ENCODE measurements at regions not wholly inside any gene's neighbourhood (a gene's known extent, or its start where the extent isn't known, plus 50 kb on each side); places are given as distances from the start of the nearest gene placed in this dataset.

- Histone ChIP-seq H3K4me3 (no peak overlapping the region), H3K4me1 (no peaks in the 10 kb centered on the region), H3K27ac (no peak overlapping the region), H3K36me3 (no peaks in the 10 kb centered on the region), H3K27me3 (no peaks in the 10 kb centered on the region), H3K9me3 (no peaks in the 10 kb centered on the region)
- TF ChIP-seq CTCF (IDR thresholded peaks at IDR 0.05) (no peak), POLR2A (IDR thresholded peaks at IDR 0.05) (no peak)
- DNase-seq, result no peak
- intact Hi-C loops (cut with DNase I; ENCODE audit: low total_unique reads), result no loop called here
These were observed 982.9 kb downstream of the TFAP2A start for GRCh38 chr6:9431945-9432344.

- TF ChIP-seq POLR2A (IDR thresholded peaks at IDR 0.05), result no peak
- no peak for TF ChIP-seq CTCF (IDR thresholded peaks at IDR 0.05)
- Histone ChIP-seq H3K9me3 (no peaks in the 10 kb centered on the region), H3K36me3 (no peaks in the 10 kb centered on the region), H3K27ac (no peak overlapping the region), H3K4me1 (no peaks in the 10 kb centered on the region), H3K27me3 (no peaks in the 10 kb centered on the region), H3K4me3 (no peak overlapping the region)
- DNase-seq, result no peak
- intact Hi-C loops (cut with DNase I; ENCODE audit: low total_unique reads), result no loop called here
These were observed 986.3 kb downstream of the TFAP2A start for GRCh38 chr6:9428421-9429172.

- H3K27me3 ChIP-seq, result no peaks in the 10 kb centered on the region
- intact Hi-C loops (cut with DNase I; ENCODE audit: low total_unique reads), result no loop called here
- TF ChIP-seq CTCF (IDR thresholded peaks at IDR 0.05) (no peak), POLR2A (IDR thresholded peaks at IDR 0.05) (no peak)
- H3K36me3 ChIP-seq, result no peaks in the 10 kb centered on the region
- no peaks in the 10 kb centered on the region for H3K9me3 ChIP-seq
- no peak overlapping the region for H3K27ac ChIP-seq
- H3K4me3 ChIP-seq, result no peak overlapping the region
- DNase-seq, result no peak
- no peaks in the 10 kb centered on the region for H3K4me1 ChIP-seq
These were observed 986.8 kb upstream of the SLC35B3 start for GRCh38 chr6:9422138-9422537.

GRCh38 chr6:9420316-9421015 lies 985.1 kb upstream of the SLC35B3 start:
- no peaks in the 10 kb centered on the region for H3K9me3 ChIP-seq
- TF ChIP-seq CTCF (IDR thresholded peaks at IDR 0.05), result no peak
- TF ChIP-seq POLR2A (IDR thresholded peaks at IDR 0.05), result no peak
- H3K4me1 ChIP-seq, result no peaks in the 10 kb centered on the region
- H3K36me3 ChIP-seq, result no peaks in the 10 kb centered on the region
- intact Hi-C loops (cut with DNase I; ENCODE audit: low total_unique reads), result no loop called here
- H3K27ac ChIP-seq, result no peak overlapping the region
- H3K27me3 ChIP-seq, result no peaks in the 10 kb centered on the region
- no peak overlapping the region for H3K4me3 ChIP-seq
- DNase-seq, result no peak

- H3K4me3 ChIP-seq, result no peak overlapping the region
- no peak overlapping the region for H3K27ac ChIP-seq
- no peaks in the 10 kb centered on the region for H3K27me3 ChIP-seq
- no peaks in the 10 kb centered on the region for H3K9me3 ChIP-seq
- TF ChIP-seq POLR2A (IDR thresholded peaks at IDR 0.05) (no peak), CTCF (IDR thresholded peaks at IDR 0.05) (no peak)
- DNase-seq, result no peak
- H3K4me1 ChIP-seq, result no peaks in the 10 kb centered on the region
- H3K36me3 ChIP-seq, result no peaks in the 10 kb centered on the region
- intact Hi-C loops (cut with DNase I; ENCODE audit: low total_unique reads), result no loop called here
These were observed 982.1 kb upstream of the SLC35B3 start for GRCh38 chr6:9417400-9417799.

Data from uterus (tissue), 3 donors.